Left ventricle myocardium inferior (tissue), 1 donor: ENCODE measurements at regions not wholly inside any gene's neighbourhood (a gene's known extent, or its start where the extent isn't known, plus 50 kb on each side); places are given as distances from the start of the nearest gene placed in this dataset.

Experiments
- DNase-seq: peaks from one replicate; pipeline ENCODE4 v3.0.0-alpha.2; 2020
- H3K27ac ChIP-seq: fragments of 200-600 bp; replicated peaks from 2 replicates; pipeline ENCODE4 v1.8.0; 2021
- H3K27me3 ChIP-seq: fragments of 200-600 bp; 2 replicates; pipeline ENCODE4 v1.8.0; 2021; ENCODE audit warnings: low read depth
- H3K36me3 ChIP-seq: fragments of 200-600 bp; 2 replicates; pipeline ENCODE4 v1.8.0; 2021
- H3K4me1 ChIP-seq: fragments of 200-600 bp; 2 replicates; pipeline ENCODE4 v1.8.0; 2021
- H3K4me3 ChIP-seq: fragments of 200-600 bp; 2 replicates; pipeline ENCODE4 v1.8.0; 2021; ENCODE audit warnings: mild to moderate bottlenecking, moderate library complexity
- H3K9me3 ChIP-seq: fragments of 200-600 bp; replicated peaks from 2 replicates; pipeline ENCODE4 v1.8.0; 2021
- intact Hi-C: fragments of 100-400 bp; cut with micrococcal nuclease; formaldehyde crosslinking; loops from one replicate; pipeline ENCODE4 v1.11.0; 2022
- TF ChIP-seq, protein P1 (sequence below): fragments of 200-600 bp; IDR thresholded peaks from 2 replicates; pipeline ENCODE4 v1.8.0; 2021; ENCODE audit warnings: antibody characterized with exemption, mild to moderate bottlenecking, borderline replicate concordance
- donor health status: DM: no; HTN: yes; CAD: no; lungs with severe emphysema.

DNA sequence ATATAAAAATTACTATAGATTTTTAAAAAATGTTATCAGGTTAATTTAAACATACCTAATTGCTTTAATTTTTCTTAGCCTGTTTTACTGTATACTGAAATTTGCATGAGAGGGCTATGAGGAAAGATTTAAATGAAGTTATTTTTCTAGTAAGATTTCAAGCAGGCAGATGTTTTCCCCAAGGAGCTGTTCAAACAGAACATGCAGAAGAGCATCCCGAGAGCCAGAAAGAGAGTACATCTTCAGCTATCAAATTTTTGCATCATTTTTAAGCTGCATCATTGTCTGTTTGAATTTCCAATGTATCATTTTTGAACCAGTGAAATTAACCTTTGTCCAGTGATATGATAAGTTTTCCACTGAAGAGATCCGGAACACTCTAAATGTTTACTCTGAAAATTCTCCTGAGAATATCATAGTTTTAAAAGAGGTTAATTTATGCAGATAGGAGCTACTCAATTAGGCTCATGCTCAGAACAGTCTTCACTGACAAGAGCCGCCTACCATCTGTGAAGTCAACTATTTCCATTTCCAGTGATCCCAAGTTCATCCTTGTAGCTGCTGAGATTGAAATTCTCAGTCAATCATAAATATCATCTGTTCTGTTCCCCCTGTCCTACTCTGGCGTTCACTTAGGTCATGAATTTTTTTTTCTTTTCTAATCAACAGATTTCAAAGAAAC lies 467.7 kb upstream of the NBEA start:
- Histone ChIP-seq H3K27me3 (no peaks in the 10 kb centered on the region), H3K4me1 (peaks cover under 1% of the 10 kb centered on the region), H3K27ac (peak overlapping the region; percentile 1), H3K9me3 (no peaks in the 10 kb centered on the region), H3K36me3 (no peaks in the 10 kb centered on the region), H3K4me3 (no peak overlapping the region)
- intact Hi-C loops, result no loop called here
- no peak for DNase-seq
- TF ChIP-seq, protein P1, sequence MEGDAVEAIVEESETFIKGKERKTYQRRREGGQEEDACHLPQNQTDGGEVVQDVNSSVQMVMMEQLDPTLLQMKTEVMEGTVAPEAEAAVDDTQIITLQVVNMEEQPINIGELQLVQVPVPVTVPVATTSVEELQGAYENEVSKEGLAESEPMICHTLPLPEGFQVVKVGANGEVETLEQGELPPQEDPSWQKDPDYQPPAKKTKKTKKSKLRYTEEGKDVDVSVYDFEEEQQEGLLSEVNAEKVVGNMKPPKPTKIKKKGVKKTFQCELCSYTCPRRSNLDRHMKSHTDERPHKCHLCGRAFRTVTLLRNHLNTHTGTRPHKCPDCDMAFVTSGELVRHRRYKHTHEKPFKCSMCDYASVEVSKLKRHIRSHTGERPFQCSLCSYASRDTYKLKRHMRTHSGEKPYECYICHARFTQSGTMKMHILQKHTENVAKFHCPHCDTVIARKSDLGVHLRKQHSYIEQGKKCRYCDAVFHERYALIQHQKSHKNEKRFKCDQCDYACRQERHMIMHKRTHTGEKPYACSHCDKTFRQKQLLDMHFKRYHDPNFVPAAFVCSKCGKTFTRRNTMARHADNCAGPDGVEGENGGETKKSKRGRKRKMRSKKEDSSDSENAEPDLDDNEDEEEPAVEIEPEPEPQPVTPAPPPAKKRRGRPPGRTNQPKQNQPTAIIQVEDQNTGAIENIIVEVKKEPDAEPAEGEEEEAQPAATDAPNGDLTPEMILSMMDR, result no peak

DNA sequence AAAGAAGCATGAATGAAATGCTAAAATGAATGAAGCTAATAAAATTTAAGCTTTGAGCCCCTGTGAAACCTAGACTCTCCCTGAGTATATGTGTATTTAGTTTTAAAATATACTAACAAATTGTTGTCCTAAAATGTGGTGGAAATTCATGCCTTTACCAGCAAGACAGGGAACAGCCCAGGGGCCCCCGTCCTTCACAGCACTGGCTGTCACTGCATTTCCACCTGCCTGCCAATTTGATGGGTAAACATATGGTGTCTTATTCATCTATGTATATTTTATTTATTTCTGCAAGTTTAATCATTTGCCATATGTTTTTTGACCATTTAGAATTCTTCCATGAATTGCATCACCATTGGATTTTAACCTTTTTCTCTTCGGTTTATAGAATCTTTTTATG lies 463.7 kb upstream of the NBEA start:
- Histone ChIP-seq H3K27ac (no peak overlapping the region), H3K36me3 (no peaks in the 10 kb centered on the region), H3K9me3 (no peaks in the 10 kb centered on the region), H3K27me3 (no peaks in the 10 kb centered on the region), H3K4me3 (no peak overlapping the region), H3K4me1 (no peaks in the 10 kb centered on the region)
- no peak for DNase-seq
- TF ChIP-seq, protein P1, result no peak
- intact Hi-C loops, result no loop called here

DNA sequence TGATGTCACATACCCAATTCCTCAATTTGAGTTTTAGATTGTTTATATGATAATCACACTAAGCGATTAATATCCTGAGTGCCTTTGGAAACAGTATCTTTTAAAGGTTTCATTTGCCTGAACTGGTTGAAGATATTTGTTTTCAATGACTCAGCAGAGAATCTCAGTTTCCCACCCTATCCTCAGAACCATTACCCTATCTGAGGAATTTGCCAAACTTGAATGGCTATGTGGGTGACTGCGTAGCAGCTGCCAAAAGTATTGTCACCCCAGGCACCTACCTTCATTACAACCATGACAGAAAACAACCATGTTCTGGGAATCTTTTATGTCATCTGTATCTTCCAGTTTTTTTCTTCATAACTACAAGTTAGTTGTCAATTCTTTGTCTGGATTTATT lies 440.1 kb upstream of the NBEA start:
- TF ChIP-seq, protein P1, result no peak
- DNase-seq, result no peak
- Histone ChIP-seq H3K9me3 (no peaks in the 10 kb centered on the region), H3K27ac (no peak overlapping the region), H3K36me3 (no peaks in the 10 kb centered on the region), H3K27me3 (no peaks in the 10 kb centered on the region), H3K4me3 (no peak overlapping the region), H3K4me1 (no peaks in the 10 kb centered on the region)
- intact Hi-C loops, result no loop called here

DNA sequence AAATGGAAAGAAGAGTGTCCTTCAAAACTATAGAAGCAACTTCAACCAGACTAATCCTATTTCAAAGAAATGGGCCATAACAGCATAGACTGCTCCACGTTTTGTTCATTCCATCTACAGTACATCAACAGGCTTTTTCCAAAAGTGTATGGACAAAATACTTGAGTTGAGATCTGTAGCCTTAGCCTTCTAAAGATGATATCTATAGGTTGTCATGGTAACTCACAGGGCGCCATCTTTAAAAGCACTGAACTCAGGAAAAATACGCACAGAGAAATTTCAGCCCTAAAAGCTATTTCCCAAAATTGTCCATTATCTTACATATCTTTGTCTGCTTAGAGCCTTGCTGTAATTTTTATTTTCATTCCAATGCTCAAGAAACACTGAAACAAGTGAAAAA lies 439.4 kb upstream of the NBEA start:
- no peak overlapping the region for H3K27ac ChIP-seq
- no peaks in the 10 kb centered on the region for H3K9me3 ChIP-seq
- no peaks in the 10 kb centered on the region for H3K4me1 ChIP-seq
- intact Hi-C loops, result no loop called here
- H3K36me3 ChIP-seq, result no peaks in the 10 kb centered on the region
- H3K4me3 ChIP-seq, result no peak overlapping the region
- no peak for DNase-seq
- no peaks in the 10 kb centered on the region for H3K27me3 ChIP-seq
- TF ChIP-seq, protein P1, result no peak

DNA sequence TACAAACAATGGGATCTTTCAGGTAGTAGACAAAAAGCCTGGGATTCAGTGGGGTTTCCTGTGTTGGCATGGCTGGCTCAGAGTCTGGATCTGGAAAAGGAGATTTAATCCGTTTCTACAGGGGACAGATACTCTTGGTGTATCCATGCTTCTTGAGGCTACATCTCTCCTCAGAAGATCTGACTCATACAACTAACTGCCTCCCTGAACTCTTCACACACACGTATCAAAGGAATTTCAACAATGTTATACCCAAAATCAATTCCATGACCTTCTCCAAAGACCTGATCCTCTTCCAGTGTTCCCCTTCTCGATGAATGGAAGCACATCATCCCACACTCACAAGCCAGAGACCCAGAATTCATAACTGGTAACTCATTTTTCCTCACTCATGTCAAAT lies 435.3 kb upstream of the NBEA start:
- TF ChIP-seq, protein P1, result no peak
- Histone ChIP-seq H3K27ac (no peak overlapping the region), H3K36me3 (no peaks in the 10 kb centered on the region), H3K9me3 (no peaks in the 10 kb centered on the region), H3K27me3 (no peaks in the 10 kb centered on the region), H3K4me1 (no peaks in the 10 kb centered on the region), H3K4me3 (no peak overlapping the region)
- no peak for DNase-seq
- intact Hi-C loops, result no loop called here

DNA sequence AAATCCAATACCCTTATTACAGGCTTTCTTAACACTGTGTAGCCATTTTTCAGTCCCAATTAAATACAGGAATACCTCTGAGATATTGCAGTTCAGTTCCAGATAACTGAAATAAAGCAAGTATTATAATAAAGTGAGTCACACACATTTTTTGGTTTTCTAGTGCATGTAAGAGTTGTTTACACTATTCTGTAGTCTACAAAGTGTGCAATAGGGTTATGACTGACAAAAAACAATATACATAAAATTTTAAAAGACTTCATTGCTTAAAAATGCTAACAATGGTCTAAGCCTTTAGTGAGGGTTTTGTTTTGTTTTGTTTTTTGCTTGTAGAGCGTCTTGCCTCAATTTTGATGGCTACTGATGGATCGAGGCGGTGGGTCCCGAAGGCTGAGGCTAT lies 434.4 kb upstream of the NBEA start:
- no peak for DNase-seq
- Histone ChIP-seq H3K9me3 (no peaks in the 10 kb centered on the region), H3K27me3 (no peaks in the 10 kb centered on the region), H3K4me1 (no peaks in the 10 kb centered on the region), H3K4me3 (no peak overlapping the region), H3K36me3 (no peaks in the 10 kb centered on the region), H3K27ac (no peak overlapping the region)
- TF ChIP-seq, protein P1, result no peak
- intact Hi-C loops, result no loop called here
